Tibial artery (tissue), 4 donors: ENCODE measurements at regions not wholly inside any gene's neighbourhood (a gene's known extent, or its start where the extent isn't known, plus 50 kb on each side); places are given as distances from the start of the nearest gene placed in this dataset.
"Not testable (repeated sequence)": the region's sequence is repeated elsewhere in the genome, so short reads cannot be mapped to it uniquely, and the experiment has no call there.

Experiments used
- DNase-seq, 2 donors: peaks; one replicate each; pipeline ENCODE4 v3.0.0-alpha.2; 2019
- H3K27ac ChIP-seq, 2 donors: fragments of 200-600 bp; sonication (generic) in 1 of 2; 1 replicate in 1 of 2; 2 replicates in 1 of 2; pipeline ENCODE4 v1.5.1; 2018 to 2019; ENCODE audit warnings: mild to moderate bottlenecking in 1 of 2
- H3K27me3 ChIP-seq, 2 donors: fragments of 200-600 bp; sonication (generic) in 1 of 2; one replicate each; pipeline versions ENCODE4 v1.5.1 to v1.6.0; 2016 to 2019
- H3K36me3 ChIP-seq, 3 donors: fragments of 200-600 bp; sonication (generic) in 2 of 3; one replicate each; pipeline ENCODE4 v1.5.1; 2016 to 2019; ENCODE audit warnings: mild to moderate bottlenecking in 2 of 3
- H3K4me1 ChIP-seq, 4 donors: fragments of 200-600 bp; sonication (generic) in 2 of 4; 1 replicate in 3 of 4; 2 replicates in 1 of 4; pipeline ENCODE4 v1.5.1; 2016 to 2019
- H3K4me3 ChIP-seq, 2 donors: fragments of 200-600 bp; sonication (generic) in 1 of 2; 1 replicate in 1 of 2; 2 replicates in 1 of 2; pipeline ENCODE4 v1.5.1; 2018 to 2019; ENCODE audit warnings: mild to moderate bottlenecking in 2 of 2
- H3K9me3 ChIP-seq, 3 donors: fragments of 200-600 bp; sonication (generic) in 1 of 3; one replicate each; pipeline ENCODE4 v1.5.1; 2016 to 2019
- intact Hi-C: fragments of 100-400 bp; cut with DNase I; formaldehyde crosslinking; loops from one replicate; pipeline ENCODE4 v1.15.0; 2023; ENCODE audit warnings: low total_unique reads
- TF ChIP-seq, protein P1 (sequence below), 2 experiments: fragments of 200-600 bp in 1 of 2; fragments of 450-650 bp in 1 of 2; IDR thresholded peaks; one replicate each; pipeline ENCODE4 v1.5.1; 2017 to 2019; ENCODE audit warnings: antibody characterized with exemption in 2 of 2, mild to moderate bottlenecking in 1 of 2, moderate library complexity in 1 of 2

DNA sequence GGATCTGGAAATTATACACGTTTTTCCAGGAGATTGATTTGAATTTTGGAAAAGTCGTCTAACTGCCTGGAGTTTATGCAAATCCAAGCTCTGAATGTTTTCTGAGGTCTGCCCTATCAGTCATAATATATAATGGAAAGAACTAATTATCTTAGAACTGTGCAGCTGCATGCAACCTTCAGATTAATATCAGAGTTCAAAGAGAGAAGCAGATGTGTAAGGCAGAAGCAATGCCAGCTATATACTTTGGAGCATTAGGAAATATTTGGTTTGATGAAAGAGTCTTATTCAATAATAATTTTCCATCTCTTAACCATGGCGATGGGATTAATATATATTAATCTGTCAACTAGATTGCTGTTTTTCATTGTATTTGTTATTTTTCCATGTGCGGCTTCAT, 500.9 kb downstream of the NEBL start:
- no peaks in the 10 kb centered on the region for H3K36me3 ChIP-seq
- DNase-seq: no peak
- no peak overlapping the region for H3K4me3 ChIP-seq
- H3K27ac ChIP-seq: no peak overlapping the region
- no peaks in the 10 kb centered on the region for H3K9me3 ChIP-seq
- peaks cover 0 to 22% (median 0%) of the 10 kb centered on the region in 4 donors for H3K4me1 ChIP-seq
- H3K27me3 ChIP-seq: no peaks in the 10 kb centered on the region
- intact Hi-C loops: no loop called here
- TF ChIP-seq, protein P1, sequence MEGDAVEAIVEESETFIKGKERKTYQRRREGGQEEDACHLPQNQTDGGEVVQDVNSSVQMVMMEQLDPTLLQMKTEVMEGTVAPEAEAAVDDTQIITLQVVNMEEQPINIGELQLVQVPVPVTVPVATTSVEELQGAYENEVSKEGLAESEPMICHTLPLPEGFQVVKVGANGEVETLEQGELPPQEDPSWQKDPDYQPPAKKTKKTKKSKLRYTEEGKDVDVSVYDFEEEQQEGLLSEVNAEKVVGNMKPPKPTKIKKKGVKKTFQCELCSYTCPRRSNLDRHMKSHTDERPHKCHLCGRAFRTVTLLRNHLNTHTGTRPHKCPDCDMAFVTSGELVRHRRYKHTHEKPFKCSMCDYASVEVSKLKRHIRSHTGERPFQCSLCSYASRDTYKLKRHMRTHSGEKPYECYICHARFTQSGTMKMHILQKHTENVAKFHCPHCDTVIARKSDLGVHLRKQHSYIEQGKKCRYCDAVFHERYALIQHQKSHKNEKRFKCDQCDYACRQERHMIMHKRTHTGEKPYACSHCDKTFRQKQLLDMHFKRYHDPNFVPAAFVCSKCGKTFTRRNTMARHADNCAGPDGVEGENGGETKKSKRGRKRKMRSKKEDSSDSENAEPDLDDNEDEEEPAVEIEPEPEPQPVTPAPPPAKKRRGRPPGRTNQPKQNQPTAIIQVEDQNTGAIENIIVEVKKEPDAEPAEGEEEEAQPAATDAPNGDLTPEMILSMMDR (IDR thresholded peaks at IDR 0.05): no peak

DNA sequence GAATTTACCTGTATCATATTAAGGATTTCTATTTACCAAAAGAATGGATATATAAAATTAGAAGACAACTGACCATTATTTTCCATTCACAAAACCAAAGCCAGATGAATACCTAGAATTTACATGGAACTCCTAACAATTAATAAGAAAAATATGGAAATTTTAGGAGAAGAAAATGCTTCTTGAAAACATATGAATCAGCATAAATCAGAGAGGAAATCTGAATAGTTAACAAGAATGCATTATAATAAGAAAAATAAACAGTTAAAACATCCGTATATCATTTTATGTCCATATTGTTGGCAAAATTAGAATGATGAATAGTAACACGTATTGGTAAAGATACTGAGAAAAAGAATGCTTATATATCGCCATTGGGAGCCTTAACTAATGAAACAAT, 505.5 kb downstream of the NEBL start:
- no peaks in the 10 kb centered on the region for H3K36me3 ChIP-seq
- H3K4me1 ChIP-seq: peaks cover 0 to 13% (median 0%) of the 10 kb centered on the region in 4 donors
- intact Hi-C loops: no loop called here
- DNase-seq: no peak
- H3K4me3 ChIP-seq: no peak overlapping the region
- no peaks in the 10 kb centered on the region for H3K9me3 ChIP-seq
- H3K27ac ChIP-seq: no peak overlapping the region
- TF ChIP-seq, protein P1 (IDR thresholded peaks at IDR 0.05): no peak
- no peaks in the 10 kb centered on the region for H3K27me3 ChIP-seq

DNA sequence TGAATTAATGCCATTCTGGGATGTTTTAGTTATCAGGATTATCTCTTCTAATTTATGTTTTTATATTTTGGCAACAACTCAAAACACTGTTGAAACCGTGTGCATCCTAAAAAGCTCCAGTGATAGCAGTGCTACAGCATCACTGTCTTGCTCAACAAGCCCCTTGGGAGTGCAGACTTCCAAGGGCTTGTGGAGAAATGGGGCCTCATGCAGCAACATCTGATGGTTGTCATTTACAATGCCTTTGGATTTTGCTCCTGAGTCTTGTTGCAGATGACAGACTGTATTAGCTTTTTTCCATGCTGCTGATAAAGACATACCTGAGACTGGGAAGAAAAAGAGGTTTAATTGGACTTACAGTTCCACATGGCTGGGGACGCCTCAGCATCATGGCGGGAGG, 515.4 kb downstream of the NEBL start:
- Histone ChIP-seq H3K4me3 (no peak overlapping the region), H3K36me3 (no peaks in the 10 kb centered on the region), H3K4me1 (no peaks in the 10 kb centered on the region), H3K27ac (no peak overlapping the region), H3K9me3 (no peaks in the 10 kb centered on the region), H3K27me3 (no peaks in the 10 kb centered on the region)
- TF ChIP-seq, protein P1 (IDR thresholded peaks at IDR 0.05): no peak
- intact Hi-C loops: no loop called here
- no peak for DNase-seq

DNA sequence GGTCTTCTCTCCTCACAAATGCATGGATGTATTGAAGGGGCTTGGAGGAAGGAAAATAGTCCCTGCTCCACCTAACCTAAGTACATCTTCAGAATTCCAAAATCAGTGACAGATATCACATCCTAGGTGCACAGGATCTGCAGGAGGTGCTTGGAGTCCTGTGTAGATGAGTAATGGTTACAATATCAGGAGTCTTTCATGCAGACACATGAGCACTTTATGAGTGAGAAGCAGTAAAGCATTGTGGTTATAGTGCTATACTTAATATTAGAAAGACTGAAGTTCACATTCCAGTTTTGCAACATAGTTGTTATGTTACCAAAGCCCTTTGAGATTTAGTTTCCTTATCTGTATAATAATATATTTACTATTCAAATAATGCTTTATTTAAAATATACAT, 516.7 kb downstream of the NEBL start:
- Histone ChIP-seq H3K4me3 (no peak overlapping the region), H3K36me3 (no peaks in the 10 kb centered on the region), H3K27ac (no peak overlapping the region), H3K4me1 (no peaks in the 10 kb centered on the region), H3K27me3 (no peaks in the 10 kb centered on the region), H3K9me3 (no peaks in the 10 kb centered on the region)
- TF ChIP-seq, protein P1 (IDR thresholded peaks at IDR 0.05): no peak
- no peak for DNase-seq
- intact Hi-C loops: no loop called here

DNA sequence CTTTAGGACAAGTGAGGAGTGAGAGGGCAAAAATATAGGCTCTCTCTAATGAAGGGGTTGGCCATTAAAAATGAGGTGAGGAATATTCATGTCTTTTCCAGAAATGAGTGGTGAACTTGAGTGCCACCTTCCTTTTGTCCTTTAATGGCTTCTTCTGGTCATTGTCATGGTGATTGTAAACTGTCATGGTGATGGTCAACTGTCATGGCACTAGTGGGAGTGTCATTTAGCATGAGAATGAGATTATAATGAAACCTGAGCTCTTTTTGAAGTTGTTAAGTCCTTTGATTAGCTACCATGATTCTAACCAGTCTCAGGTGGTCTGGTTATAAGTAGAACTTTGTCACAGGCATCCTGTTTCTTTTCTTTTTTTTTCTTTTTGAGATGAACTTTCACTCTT, 524.4 kb downstream of the NEBL start:
- no peaks in the 10 kb centered on the region for H3K9me3 ChIP-seq
- no peak overlapping the region for H3K27ac ChIP-seq
- DNase-seq: no peak
- peaks cover 0 to 3% (median 0%) of the 10 kb centered on the region in 4 donors for H3K4me1 ChIP-seq
- TF ChIP-seq, protein P1 (IDR thresholded peaks at IDR 0.05): no peak
- H3K4me3 ChIP-seq: no peak overlapping the region
- H3K36me3 ChIP-seq: no peaks in the 10 kb centered on the region
- H3K27me3 ChIP-seq: no peaks in the 10 kb centered on the region
- intact Hi-C loops: no loop called here

DNA sequence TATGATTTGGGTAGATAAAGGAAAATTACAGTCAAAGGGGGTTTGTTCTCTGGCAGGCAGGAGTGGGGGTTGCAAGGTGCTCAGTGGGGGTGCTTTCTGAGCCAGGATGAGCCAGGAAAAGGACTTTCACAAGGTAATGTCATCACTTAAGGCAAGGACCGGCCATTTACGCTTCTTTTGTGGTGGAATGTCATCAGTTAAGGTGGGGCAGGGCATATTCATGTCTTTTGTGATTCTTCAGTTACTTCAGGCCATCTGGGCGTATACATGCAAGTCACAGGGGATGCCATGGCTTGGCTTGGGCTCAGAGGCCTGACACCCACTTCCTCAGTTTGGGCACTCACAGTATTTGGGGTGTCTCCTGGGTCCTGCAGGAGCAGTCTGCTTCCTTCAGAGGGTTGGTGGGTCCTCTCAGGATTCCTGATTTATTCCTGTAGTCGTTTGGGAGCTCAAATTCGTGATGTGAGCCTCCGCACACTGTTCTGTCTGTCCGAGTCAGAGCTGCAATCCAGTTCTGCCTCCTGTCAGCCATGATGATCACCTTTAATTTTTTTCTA, 526.1 kb downstream of the NEBL start:
- H3K4me1 ChIP-seq, H3K36me3 ChIP-seq, intact Hi-C loops, H3K9me3 ChIP-seq, H3K27me3 ChIP-seq, H3K4me3 ChIP-seq, H3K27ac ChIP-seq, DNase-seq: not testable (repeated sequence)
